NCI-H2081 (cell line): ENCODE measurements at regions not wholly inside any gene's neighbourhood (a gene's known extent, or its start where the extent isn't known, plus 50 kb on each side); places are given as distances from the start of the nearest gene placed in this dataset.
"Not testable (repeated sequence)": the region's sequence is repeated elsewhere in the genome, so short reads cannot be mapped to it uniquely, and the experiment has no call there.

Experiments used
- DNase-seq, 2 experiments: peaks; one replicate each; lab custom pipeline; 2025; lab: John Stamatoyannopoulos, UW

DNA sequence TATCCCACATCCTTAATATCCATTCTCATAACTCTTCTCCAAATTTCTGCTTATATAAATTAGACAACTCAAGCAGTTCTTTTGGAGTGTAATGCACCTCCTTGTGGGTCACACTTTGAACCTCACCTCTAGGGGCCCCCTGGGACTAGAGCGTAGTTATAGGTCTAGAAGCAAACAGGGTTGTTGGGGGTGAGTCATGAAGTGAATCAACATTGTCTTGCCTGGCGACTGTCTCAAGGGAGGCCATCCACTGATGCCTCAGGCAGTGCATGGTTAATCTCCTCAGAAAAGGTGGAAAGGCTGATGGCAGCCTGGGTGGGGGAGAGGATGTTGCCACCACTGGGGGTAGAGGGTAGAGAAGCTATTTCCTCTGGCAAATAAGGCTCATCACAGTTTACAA lies 129.1 kb downstream of the TNFRSF21 start:
- DNase-seq = no peak

DNA sequence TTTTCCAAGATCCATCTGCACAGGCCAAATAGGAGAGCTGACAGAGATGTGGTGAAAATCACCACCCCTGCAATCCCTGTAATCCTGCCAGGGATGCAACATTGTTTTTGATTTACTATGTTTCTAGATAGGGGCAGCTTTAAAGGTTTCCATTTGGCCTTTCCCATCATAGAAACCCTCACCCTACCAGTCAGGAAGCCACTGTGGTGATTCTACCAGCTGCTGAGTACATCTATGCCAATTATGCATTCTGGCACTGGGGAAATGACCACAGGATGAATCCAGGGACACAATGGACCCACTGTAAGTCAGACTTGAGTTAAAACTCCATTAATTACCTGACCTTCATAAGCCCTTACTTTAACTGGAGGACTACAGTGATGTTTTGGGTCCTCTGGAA lies 130.4 kb downstream of the TNFRSF21 start:
- no peak for DNase-seq

DNA sequence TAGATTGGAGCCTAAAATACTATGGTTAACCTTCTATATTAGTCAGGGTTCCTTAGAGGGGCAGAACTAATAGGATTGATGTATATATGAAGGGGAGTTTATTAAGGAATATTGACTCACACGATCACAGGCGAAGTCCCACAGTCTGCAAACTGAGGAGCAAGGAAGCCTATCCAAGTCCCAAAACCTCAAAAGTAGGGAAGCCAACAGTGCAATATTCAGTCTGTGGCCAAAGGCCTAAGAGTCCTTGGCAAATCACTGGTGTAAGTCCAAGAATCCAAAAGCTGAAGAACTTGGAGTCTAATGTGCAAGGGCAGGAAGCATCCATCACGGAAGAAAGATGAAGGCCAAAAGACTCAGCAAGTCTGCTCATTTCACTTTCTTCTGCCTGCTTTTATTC lies 133.5 kb upstream of the ADGRF1 start:
- DNase-seq = no peak

DNA sequence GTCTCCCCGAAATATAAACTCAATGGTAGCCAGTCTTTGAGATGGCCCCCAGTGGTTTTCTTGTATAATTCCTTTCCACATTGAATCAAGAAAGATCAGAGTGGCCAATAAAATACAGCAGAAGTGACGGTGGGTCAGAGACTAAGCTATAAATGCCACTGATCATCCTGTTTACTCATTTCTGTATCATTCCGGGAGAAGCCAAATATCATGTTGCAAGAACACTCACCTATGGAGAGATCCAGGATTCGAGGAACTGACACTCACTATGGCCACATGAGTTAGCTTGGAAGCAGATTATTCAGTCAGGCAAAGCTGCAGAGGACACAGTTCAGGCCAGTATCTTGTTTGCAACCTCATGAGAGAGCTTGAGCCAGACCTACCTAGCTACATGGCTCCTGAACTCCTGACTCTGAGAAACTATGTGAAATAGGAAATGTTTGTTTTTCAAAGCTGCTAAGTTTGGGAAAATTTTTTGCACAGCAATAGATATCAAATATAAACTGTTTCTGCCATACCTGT lies 132.4 kb upstream of the ADGRF1 start:
- DNase-seq = no peak

DNA sequence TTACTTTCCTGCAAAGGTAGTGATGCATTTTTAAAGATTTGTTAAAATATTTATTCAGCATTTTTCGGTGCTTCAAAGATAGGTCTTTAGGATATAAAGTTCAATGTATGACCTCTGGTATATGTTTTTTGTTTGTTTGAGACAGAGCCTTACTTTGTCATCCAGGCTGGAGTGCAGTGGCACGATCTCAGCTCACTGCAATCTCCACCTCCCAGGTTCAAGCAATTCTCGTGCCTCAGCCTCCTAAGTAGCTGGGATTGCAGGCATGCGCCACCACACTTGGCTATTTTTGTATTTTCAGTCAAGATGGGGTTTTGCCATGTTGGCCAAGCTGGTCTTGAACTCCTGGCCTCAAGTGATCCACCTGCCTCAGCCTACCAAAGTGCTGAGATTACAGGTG lies 131.9 kb upstream of the ADGRF1 start:
- DNase-seq = not testable (repeated sequence)

DNA sequence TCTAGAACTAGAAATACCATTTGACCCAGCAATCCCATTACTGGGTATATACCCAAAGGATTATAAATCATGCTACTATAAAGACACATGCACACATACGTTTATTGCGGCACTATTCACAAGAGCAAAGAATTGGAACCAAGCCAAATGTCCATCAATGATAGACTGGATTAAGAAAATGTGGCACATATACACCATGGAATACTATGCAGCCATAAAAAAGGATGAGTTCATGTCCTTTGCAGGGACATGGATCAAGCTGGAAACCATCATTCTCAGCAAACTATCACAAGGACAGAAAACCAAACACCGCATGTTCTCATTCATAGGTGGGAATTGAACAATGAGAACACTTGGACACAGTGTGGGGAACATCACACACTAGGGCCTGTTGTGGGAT lies 131.0 kb upstream of the ADGRF1 start:
- not testable (repeated sequence) for DNase-seq

DNA sequence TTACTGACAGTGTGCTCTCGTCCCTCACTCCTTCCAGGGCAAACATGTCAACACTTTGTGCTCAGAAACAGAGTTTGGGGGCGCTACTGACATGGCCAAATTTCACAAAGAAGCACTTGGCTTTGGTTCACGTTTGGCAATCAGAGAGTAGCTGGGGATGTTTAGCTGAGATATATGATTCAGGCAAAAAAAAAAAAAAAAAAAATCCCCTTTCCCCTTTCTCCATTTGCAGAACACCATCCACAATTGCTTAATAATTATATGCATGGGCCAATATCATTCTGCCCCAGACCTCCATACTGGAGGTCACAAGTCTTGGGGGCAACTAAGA lies 128.4 kb upstream of the ADGRF1 start:
- DNase-seq = no peak

DNA sequence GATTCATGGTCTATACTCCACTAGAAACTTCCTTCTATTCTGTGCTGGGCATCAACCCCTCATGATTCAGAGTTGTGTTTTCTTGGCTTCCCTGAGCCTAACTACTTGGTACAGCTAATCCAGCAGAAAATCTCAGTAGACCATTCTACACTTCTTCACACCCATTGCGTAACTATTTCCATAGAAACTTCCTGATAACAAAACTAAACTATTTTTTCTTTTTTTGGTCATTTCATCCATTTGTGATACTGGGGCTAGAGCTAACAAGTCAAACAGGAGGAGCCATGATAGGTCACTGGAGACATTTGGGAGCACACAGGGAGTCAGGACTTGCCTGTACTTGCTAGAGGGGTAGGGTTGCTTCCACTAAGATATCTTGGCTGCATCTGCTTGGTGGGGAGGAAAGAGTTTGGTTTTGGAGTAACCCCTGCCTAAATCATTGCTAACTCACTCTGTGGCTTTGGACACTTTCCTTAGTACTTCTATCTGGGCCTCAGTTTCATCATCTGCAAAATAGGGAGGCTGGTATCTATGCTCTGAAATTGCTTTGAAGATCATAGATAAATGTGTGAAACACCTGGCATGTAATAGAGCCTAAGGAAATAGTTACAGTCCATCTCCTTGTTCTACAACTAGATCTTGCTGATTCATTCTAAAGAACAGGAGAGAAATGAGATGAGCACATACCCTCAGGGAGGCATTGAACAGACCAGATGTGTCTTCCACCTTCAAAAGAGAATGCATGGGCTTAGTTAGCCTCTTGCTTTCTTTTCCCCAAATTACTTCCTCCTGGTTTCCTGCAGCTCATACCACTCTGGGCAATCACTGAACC lies 127.9 kb upstream of the ADGRF1 start:
- DNase-seq = no peak

DNA sequence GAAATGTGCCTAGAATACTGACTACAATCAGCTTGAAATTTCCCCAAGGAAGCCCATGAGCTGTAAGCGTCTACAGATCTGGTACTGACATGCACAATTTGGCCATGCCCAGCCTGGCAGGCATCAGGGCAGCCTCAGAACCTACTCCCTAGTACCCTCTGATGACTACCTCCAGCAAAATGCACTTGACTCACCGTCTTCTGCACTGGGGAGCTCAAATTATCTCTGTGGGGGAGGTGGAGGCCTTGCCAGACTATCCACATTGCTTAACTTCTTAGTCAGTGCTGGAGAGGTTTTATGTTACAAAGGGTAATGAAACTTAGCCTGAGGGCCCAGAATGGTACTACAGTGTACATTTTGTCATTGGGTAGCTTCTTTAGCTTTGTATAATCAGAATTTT lies 126.0 kb upstream of the ADGRF1 start:
- DNase-seq = peak in 1 of 2 experiments; percentile 13

DNA sequence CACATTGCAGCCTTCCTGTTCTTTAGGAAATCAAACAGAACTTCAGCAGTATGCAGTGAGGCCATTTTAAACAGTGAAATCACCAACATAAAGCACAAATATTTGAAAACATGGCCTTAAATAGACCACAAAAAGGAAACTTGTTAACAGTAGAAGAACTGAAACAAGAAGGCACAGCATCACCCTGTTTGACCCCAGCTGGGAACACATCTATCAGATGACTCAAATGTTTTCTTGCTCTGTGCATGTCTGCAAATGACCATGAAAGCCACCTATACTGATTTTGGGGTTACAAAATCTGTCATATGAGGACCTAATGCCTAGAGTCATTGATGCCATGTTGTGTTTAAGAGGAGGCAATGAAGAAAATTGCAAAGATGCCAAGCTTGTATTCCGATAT lies 123.8 kb upstream of the ADGRF1 start:
- no peak for DNase-seq

DNA sequence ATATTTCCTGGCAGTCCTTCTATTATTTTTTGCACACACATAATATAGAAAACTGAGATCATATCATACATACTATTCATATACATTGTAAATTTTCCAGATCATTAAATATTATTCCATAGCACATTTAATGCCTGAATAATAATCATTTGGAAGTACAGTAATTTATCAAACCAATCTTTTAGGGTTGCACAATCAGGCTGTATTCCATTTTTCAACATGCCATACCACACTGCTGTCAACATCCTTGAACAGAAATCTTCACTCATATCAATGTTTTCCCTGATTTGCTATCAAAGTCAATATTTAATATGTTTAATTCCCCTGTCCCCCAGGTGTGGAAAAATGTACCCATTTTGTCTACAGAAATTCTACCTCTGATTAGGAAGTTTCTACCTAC lies 122.7 kb upstream of the ADGRF1 start:
- no peak for DNase-seq

DNA sequence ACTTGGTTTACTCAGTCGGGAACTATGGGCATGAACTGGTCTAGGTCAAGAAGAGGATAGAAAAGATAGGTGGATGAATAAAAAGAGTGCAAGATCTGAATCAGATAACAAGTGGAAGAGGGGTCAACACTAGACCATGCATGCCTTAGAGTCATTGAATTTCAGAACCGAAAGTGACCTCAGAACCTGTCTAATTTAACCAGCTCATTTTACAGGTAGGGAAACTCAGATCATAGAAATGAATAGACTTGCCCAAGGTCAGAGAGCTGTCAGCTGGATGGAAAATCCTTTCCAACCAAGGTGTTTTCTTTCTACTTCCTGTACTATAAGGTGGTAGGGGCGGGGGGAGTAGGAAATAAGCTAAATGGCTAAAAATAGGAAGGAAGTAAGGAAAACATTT lies 121.4 kb upstream of the ADGRF1 start:
- no peak for DNase-seq

DNA sequence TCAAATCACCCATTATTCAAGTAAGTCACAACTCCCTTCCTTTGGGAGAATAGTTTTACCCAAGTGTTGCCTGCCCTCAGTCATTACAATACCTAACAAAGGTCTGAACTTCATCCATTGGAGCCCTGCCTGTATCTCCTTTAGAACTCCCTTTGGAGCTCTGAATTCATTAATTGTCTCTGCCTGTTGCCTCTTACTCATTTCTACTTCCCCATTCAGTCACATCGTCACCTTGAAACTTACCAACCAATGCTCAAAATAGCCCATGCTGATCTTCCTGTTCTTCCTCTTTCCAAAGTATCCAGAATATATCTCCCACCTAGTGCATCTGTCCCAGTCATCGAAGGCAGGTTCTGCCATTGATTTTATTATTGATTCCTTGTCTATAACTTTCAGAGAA lies 120.7 kb upstream of the ADGRF1 start:
- DNase-seq = no peak

DNA sequence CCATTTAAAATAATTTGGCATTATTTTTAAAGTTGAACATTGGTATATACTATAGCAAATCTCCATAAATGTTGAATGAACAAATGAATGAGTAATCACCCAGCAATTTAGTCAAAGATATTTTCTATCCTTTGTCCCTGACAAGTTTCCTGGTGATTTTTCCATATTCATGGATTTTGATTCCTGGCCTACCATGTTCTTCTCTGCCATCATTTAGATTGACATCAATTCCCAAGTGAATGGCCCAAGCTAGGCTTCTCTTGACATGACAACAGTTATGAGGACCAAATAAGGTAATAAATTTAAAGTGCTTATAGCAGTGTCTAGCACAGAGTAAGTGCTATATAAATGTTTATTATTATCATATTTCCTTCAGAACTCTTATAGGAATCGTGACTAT lies 120.1 kb upstream of the ADGRF1 start:
- DNase-seq = no peak

DNA sequence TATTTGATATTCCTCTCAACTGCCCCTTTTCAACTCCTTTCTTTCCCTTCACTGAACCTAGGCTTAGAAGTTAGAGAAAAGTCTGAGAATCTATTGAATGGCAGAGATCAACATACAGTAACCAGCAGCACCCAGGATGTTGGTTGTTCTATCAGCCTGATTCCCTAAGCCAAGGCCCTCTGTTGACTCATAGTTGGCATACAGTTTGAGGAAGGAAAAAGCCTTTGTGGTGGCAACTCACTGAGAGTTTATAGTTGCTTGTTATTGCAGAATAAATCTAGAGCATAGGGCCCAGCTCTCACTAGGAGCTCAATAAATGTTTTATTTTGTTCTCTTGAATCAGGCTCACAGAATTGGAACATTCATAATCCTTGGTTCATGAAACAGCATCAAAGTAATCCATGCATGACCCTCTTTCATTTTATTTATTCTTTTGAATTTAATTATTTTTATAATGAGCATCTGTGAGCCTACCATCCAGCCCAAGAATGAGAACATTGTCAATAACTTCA lies 119.1 kb upstream of the ADGRF1 start:
- peak; percentile 42 to 45 for DNase-seq

DNA sequence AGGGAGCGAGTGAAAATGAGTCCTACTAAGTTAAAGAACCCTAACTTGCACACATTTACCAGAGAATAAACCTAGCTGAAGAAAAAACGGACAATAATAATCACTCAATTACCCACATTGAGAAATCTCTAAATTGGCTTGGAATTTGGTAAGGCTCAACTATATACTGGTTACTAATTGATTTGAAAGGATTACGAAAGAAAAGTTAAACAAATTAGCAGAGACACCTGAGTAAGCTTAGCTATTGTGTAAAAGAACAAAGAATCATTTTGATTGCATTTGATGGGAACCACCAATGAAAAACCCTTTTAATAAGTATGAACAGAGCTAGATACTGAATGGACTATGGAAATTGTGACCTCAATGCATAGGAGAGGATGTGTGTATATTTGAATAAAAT lies 118.6 kb upstream of the ADGRF1 start:
- no peak for DNase-seq

DNA sequence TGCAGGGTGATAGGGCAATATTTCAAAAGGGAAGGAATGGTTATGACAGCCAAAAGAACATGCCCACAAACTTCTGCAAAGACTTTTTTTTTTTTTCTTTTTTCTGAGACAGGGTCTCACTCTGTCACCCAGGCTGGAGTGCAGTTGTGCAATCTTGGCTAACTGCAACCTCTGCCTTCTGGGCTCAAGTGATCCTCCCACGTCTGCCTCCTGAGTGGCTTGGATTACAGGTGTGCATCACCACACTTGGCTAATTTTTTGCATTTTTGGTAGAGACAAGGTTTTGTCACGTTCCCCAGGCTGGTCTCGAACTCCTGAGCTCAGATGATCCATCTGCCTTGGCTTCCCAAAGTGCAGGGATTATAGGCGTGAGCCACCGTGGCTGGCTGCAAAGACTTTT lies 117.6 kb upstream of the ADGRF1 start:
- no peak for DNase-seq

DNA sequence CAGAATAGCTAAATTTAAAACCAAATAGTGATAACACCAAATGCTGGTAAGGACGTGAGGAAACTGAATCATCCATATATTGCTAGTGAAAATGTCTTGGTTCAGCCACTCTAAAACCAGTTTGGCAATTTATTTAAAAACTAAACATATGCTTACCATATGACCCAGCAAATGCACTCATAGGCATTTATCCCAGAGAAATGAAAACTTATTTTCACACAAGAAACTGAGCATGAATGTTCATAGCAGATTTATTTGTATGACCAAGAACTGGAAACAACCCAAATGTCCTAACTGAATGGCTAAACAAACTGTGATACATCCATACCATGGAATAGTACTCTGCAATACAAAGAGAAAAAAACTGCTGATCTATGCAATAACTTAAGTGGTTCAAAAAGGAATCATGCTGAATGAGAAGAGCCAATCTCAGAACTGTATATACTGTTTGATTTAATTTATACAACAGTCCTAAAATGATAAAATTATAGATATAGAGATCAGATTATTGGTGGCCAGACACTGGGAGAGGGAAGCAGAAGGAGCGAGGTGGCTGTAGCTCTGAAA lies 115.6 kb upstream of the ADGRF1 start:
- no peak for DNase-seq

DNA sequence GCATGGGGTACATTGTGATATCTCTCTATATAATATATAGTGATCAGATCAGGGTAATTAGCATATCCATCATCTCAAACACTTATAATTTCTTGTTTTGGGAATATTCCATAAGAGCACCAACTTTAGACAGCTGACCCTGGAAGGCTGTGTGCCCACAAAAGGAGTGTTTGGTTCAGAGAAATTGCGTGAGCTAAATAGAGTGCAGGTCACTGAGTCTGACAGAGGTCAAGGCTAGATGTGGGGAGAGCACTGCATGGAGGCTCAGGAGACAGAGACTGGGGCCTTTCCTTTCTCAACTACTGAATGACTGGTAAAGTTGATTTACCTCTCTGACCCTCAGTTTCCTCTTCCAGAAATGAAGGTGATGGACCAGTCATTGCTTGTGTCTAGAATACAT lies 114.9 kb upstream of the ADGRF1 start:
- DNase-seq = no peak

DNA sequence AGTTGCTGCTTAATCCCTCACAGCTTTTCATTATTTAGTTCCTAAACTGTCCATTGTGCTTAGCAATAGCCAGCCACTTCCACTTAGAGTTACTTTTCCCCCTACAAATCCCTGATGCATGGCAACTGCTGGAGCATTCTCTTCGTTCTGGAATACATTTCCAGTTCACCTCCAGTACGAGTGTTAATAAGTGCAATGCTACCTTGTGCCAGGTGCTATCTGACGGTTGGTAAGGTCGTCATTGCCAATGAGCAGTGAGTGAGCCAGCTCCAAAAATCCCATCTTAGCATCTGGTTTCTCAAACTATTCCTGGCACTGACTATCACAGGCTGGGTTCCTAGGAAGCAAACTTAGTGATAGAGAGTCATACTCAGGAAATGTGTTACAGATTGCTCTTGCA lies 114.1 kb upstream of the ADGRF1 start:
- DNase-seq = no peak

DNA sequence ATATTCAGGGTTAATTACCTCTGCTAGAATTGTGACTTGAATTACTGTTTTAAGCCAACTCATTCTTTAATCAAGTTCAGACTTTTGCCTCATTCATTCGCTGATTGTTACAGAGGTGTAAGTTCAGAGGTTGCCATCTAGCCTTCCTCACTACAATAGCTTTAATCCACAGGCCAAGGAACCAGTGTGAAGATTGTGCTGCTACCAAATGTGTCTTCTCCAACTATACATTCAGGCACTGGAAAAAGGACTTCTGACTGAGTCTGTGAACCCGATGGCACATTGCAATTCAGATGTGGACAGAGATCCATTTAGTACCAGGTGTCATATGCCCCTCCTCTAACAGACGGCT lies 111.2 kb upstream of the ADGRF1 start:
- DNase-seq = no peak

DNA sequence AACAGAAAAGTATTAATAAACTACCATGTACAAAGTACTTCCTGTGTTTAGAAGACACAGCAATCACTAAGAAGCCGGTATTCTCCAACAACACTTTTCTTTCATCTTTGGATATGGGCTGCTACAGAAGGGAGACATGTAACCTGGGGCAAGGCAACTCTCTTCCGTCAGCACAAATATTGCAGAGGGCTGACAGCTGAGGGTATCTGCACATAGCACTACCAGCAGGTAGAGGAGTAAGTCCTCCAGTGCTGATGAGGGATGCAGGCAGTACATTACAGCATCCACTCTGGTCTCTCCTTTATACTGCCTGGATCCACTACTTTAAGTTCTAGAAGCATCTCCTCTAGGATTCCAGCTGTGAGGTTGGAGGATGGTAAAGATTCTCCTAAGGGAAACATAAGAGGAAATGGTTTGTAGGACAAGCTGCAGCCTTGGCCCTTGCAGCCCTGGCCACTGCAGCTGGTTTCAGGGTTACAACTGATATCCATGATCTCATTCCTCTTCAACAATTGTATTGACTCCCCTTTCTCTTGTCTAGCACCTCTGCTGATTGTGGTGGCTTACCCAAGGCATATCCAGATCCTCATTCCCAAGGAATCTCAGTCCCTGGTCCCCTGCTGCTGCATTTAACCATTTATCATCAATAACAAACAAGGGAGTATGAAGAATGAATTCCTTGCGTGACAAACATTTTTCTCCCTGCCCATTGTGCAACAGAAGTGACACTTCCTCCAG lies 110.7 kb upstream of the ADGRF1 start:
- DNase-seq = no peak
